ENCODE measurements at regions not wholly inside any gene's neighbourhood (a gene's known extent, or its start where the extent isn't known, plus 50 kb on each side); places are given as distances from the start of the nearest gene placed in this dataset.

DNA sequence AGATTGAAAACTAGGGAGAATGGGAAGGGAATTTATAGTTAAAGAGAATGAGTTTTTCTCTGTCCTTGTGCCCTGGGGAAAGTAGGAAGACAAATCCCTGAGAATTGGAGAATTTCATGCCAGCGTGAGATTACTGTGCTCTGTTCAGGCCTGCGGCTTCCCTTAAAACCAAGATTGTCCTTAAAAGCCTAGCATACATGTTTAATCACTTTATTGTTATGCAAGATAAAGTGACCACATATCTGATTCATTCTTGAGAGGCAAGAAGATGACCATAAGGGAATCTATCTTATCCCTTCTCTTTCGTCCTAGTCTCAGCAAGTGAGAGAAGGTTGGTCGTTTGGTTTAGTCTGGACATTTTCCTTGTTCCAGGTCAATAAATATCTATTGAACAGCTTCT is 75.9 kb downstream of the ADCYAP1 start:
- TF ChIP-seq, protein P1, sequence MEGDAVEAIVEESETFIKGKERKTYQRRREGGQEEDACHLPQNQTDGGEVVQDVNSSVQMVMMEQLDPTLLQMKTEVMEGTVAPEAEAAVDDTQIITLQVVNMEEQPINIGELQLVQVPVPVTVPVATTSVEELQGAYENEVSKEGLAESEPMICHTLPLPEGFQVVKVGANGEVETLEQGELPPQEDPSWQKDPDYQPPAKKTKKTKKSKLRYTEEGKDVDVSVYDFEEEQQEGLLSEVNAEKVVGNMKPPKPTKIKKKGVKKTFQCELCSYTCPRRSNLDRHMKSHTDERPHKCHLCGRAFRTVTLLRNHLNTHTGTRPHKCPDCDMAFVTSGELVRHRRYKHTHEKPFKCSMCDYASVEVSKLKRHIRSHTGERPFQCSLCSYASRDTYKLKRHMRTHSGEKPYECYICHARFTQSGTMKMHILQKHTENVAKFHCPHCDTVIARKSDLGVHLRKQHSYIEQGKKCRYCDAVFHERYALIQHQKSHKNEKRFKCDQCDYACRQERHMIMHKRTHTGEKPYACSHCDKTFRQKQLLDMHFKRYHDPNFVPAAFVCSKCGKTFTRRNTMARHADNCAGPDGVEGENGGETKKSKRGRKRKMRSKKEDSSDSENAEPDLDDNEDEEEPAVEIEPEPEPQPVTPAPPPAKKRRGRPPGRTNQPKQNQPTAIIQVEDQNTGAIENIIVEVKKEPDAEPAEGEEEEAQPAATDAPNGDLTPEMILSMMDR (IDR thresholded peaks at IDR 0.05): no peak
- no peak for TF ChIP-seq POLR2A (IDR thresholded peaks at IDR 0.05)

All from right lobe of liver (tissue), 4 donors.